ENCODE measurements at regions not wholly inside any gene's neighbourhood (a gene's known extent, or its start where the extent isn't known, plus 50 kb on each side); places are given as distances from the start of the nearest gene placed in this dataset.

DNA sequence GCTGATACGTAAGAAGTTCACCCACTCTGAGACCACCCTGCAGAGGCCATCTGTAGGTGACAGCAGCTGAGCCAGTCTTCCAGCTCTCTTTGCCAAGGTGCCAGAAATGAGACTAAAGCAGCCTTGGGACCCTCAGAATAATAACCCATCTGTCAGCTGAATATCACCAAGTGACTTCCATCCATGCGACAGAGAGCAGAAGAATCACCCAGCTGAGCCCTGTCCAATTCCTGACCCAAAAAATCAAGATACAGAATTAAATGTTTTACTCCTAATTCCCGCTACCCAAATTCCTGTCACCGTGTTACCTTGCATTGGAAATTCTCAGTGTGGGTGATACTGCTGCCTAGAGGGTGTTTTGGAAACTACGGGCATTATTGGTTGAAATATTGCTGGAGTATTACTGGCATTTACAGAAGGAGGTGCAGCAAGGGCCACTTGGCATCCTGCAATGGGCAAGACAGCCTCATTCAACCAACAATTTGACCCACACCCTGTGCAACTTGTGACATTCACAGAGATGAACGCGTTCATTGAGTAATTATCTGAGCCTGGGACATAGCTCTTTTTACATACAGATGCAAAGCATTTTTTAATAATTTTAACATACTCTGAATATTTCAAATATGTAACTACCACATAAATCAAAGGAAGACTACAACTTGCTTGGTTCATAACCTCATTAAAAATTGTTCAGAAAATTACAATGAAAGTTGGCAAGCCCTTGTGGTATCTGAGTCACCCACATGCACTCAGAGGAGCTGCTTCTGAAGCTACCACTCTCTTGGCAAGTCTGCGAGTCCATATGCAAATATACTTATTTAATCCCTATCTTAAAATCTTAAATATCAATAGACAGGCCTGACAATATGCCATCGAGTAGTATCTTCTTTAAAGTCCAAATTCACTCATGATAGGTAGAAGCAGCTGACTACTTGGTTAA, 126.6 kb downstream of the C16orf95 start:
- H3K27me3 ChIP-seq (ENCODE audit: control insufficient read depth, insufficient read depth, low read length, poor library complexity, severe bottlenecking): no peaks in the 10 kb centered on the region
- peaks cover 14% of the 10 kb centered on the region for H3K9me3 Mint-ChIP-seq
- TF ChIP-seq, protein P1, sequence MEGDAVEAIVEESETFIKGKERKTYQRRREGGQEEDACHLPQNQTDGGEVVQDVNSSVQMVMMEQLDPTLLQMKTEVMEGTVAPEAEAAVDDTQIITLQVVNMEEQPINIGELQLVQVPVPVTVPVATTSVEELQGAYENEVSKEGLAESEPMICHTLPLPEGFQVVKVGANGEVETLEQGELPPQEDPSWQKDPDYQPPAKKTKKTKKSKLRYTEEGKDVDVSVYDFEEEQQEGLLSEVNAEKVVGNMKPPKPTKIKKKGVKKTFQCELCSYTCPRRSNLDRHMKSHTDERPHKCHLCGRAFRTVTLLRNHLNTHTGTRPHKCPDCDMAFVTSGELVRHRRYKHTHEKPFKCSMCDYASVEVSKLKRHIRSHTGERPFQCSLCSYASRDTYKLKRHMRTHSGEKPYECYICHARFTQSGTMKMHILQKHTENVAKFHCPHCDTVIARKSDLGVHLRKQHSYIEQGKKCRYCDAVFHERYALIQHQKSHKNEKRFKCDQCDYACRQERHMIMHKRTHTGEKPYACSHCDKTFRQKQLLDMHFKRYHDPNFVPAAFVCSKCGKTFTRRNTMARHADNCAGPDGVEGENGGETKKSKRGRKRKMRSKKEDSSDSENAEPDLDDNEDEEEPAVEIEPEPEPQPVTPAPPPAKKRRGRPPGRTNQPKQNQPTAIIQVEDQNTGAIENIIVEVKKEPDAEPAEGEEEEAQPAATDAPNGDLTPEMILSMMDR (conservative IDR thresholded peaks at IDR 0.05): peak; percentile 69
- no peak overlapping the region for H3K27ac Mint-ChIP-seq
- no peak overlapping the region for H3K4me3 Mint-ChIP-seq
- no peaks in the 10 kb centered on the region for H3K36me3 Mint-ChIP-seq (ENCODE audit: low read depth)
- H3K4me1 Mint-ChIP-seq: peaks cover 4% of the 10 kb centered on the region
- H3K27ac ChIP-seq (ENCODE audit: low read depth, low read length): no peak overlapping the region
- H3K9me3 ChIP-seq (ENCODE audit: control insufficient read depth, low read length): peaks cover 23% of the 10 kb centered on the region
- WGBS, 2 experiments (ENCODE audit: insufficient coverage in 1 of 2, insufficient read length in 1 of 2): 87 to 96% methylated on average over 7 to 9 of the region's 9 CpGs
- no peak overlapping the region for H3K4me3 ChIP-seq (ENCODE audit: low read length)
- H3K4me1 ChIP-seq (ENCODE audit: control insufficient read depth, insufficient read depth, low read length): no peaks in the 10 kb centered on the region
- no peaks in the 10 kb centered on the region for H3K27me3 Mint-ChIP-seq (ENCODE audit: insufficient read depth)
- H3K9ac ChIP-seq (ENCODE audit: extremely low read depth, low read length, poor library complexity, severe bottlenecking): no peak overlapping the region
- no peak for DNase-seq
- no peaks in the 10 kb centered on the region for H3K36me3 ChIP-seq (ENCODE audit: control insufficient read depth, insufficient read depth, low read length)

DNA sequence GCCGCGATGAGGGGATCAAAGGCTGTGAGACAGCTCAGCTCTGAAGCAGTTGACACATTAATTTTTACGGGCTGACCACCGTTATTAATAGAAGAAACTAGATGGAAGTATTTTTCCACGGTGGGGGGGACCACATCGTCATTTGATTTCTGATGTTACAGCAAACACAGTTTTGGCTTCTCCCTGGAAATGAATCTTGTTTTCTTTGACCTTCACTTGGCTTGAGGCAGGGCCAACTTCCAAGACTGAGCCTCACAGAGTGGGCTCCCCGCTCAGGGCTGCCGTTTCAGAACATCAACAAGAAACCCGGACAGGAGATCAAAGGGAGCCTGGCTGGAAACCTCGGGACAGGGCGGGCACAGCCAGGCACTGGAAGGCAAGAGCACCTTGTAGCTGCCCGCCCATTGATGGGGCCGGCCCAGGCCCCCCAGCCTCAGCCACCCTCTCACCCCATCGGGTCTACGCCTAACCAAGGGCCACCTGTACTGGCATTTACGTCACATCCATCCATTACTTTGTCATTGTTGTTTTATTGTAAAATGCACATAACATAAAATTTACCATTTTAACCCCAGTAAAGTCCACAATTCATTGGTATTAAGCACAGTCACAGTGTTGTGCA, 124.6 kb downstream of the C16orf95 start:
- 93 to 96% methylated on average over 6 to 16 of the region's 16 CpGs for WGBS, 2 experiments (ENCODE audit: insufficient coverage in 1 of 2, insufficient read length in 1 of 2)
- no peaks in the 10 kb centered on the region for H3K36me3 Mint-ChIP-seq (ENCODE audit: low read depth)
- Histone ChIP-seq H3K4me3 (ENCODE audit: low read length) (no peak overlapping the region), H3K4me1 (ENCODE audit: control insufficient read depth, insufficient read depth, low read length) (no peaks in the 10 kb centered on the region), H3K9ac (ENCODE audit: extremely low read depth, low read length, poor library complexity, severe bottlenecking) (no peak overlapping the region), H3K27ac (ENCODE audit: low read depth, low read length) (no peak overlapping the region), H3K9me3 (ENCODE audit: control insufficient read depth, low read length) (peaks cover 15% of the 10 kb centered on the region), H3K36me3 (ENCODE audit: control insufficient read depth, insufficient read depth, low read length) (no peaks in the 10 kb centered on the region), H3K27me3 (ENCODE audit: control insufficient read depth, insufficient read depth, low read length, poor library complexity, severe bottlenecking) (no peaks in the 10 kb centered on the region)
- H3K9me3 Mint-ChIP-seq: peaks cover 7% of the 10 kb centered on the region
- no peaks in the 10 kb centered on the region for H3K27me3 Mint-ChIP-seq (ENCODE audit: insufficient read depth)
- TF ChIP-seq, protein P1 (conservative IDR thresholded peaks at IDR 0.05): no peak
- no peak overlapping the region for H3K4me3 Mint-ChIP-seq
- DNase-seq: no peak
- no peaks in the 10 kb centered on the region for H3K4me1 Mint-ChIP-seq
- H3K27ac Mint-ChIP-seq: no peak overlapping the region

DNA sequence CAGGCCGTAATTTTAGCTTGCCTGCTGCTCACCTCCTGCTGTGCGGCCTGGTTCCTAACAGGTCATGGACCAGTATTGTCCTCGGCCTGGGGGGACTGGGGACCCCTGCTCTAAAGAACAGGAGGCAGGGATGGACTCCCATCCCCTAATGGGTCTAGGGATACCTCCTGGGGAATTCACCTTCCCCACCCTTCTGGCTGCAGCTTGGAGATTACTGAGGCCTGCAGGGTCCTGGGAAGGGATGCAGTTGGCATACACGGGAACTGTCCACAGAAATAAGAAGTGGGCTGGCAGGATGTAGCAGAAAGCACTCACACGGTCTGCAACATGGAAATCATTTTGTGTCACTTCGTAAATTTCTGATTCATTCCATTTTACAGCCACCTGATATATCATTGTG, 123.0 kb downstream of the C16orf95 start:
- peaks cover 9% of the 10 kb centered on the region for H3K4me1 Mint-ChIP-seq
- no peak overlapping the region for H3K27ac Mint-ChIP-seq
- no peaks in the 10 kb centered on the region for H3K36me3 Mint-ChIP-seq (ENCODE audit: low read depth)
- H3K9ac ChIP-seq (ENCODE audit: extremely low read depth, low read length, poor library complexity, severe bottlenecking): no peak overlapping the region
- no peak overlapping the region for H3K4me3 ChIP-seq (ENCODE audit: low read length)
- H3K27me3 Mint-ChIP-seq (ENCODE audit: insufficient read depth): no peaks in the 10 kb centered on the region
- peaks cover 4% of the 10 kb centered on the region for H3K9me3 Mint-ChIP-seq
- H3K4me3 Mint-ChIP-seq: no peak overlapping the region
- H3K27ac ChIP-seq (ENCODE audit: low read depth, low read length): no peak overlapping the region
- H3K27me3 ChIP-seq (ENCODE audit: control insufficient read depth, insufficient read depth, low read length, poor library complexity, severe bottlenecking): no peaks in the 10 kb centered on the region
- TF ChIP-seq, protein P1 (conservative IDR thresholded peaks at IDR 0.05): no peak
- WGBS, 2 experiments (ENCODE audit: insufficient coverage in 1 of 2, insufficient read length in 1 of 2): 83 to 90% methylated on average over 4 to 6 of the region's 6 CpGs
- H3K36me3 ChIP-seq (ENCODE audit: control insufficient read depth, insufficient read depth, low read length): no peaks in the 10 kb centered on the region
- peaks cover 10% of the 10 kb centered on the region for H3K9me3 ChIP-seq (ENCODE audit: control insufficient read depth, low read length)
- DNase-seq: no peak
- no peaks in the 10 kb centered on the region for H3K4me1 ChIP-seq (ENCODE audit: control insufficient read depth, insufficient read depth, low read length)

Data from endodermal cell (in vitro differentiated cells).